Colonic mucosa (tissue), 4 donors: ENCODE measurements at regions not wholly inside any gene's neighbourhood (a gene's known extent, or its start where the extent isn't known, plus 50 kb on each side); places are given as distances from the start of the nearest gene placed in this dataset.

ENCODE experiments used
- DNase-seq: peaks from one replicate; pipeline ENCODE4 v3.0.0-alpha.2; 2020
- H3K27ac ChIP-seq: fragments of 200-600 bp; one replicate; pipeline ENCODE4 v1.8.0; 2021
- H3K27me3 ChIP-seq: fragments of 200-600 bp; one replicate; pipeline ENCODE4 v1.8.0; 2021
- H3K36me3 ChIP-seq: fragments of 200-600 bp; one replicate; pipeline ENCODE4 v1.8.0; 2021
- H3K4me1 ChIP-seq: fragments of 200-600 bp; one replicate; pipeline ENCODE4 v1.8.0; 2021; ENCODE audit warnings: mild to moderate bottlenecking
- H3K4me3 ChIP-seq: fragments of 200-600 bp; one replicate; pipeline ENCODE4 v1.8.0; 2021
- H3K9ac ChIP-seq, 2 donors: one replicate each; pipeline ENCODE4 v1.7.0; 2013; ENCODE audit warnings: control low read depth in 2 of 2, low read depth in 2 of 2, low read length in 2 of 2
- H3K9me3 ChIP-seq: fragments of 200-600 bp; one replicate; pipeline ENCODE4 v1.8.0; 2021
- intact Hi-C: fragments of 100-400 bp; cut with DNase I; formaldehyde crosslinking; loops from one replicate; pipeline ENCODE4 v1.14.1; 2022
- TF ChIP-seq, protein P1 (sequence below): fragments of 200-600 bp; IDR thresholded peaks from one replicate; pipeline ENCODE4 v1.8.0; 2022; ENCODE audit warnings: antibody characterized with exemption, mild to moderate bottlenecking
- donor health status: healthy.
- donor health status: DM: no; HTN: no; CAD: no.
- donor health status: DM: no; HTN: no; CAD: no.

DNA sequence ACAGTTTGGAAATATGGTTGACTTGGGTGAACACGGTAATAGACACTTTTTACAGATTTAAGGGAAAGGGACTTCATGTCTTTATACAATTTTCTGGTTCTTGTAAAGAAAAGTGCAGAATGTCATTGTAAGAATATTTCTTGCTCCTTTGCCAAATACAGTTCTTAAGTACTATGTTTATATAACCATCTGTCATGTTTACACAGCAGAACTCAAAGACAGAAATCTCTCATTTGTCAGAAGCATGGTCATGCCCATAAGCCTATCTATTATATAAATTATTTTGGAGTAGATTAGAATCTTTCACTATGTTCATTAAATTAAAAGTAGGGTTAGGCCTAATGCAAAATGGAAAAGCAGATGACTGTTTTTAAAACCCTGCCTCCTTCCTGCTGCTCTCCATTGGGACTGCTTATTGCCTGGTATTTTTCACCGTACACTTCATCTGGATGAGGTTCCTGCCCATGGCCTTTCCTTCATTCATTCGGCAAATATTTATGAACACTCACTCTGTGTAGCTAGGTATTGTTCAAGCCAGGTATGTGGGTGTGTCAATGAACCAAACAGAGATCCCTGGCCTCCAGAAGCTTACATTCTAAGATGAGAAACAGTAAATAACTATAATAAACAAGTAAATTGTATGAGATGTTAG, 558.1 kb downstream of the NR2F1-AS1 start:
- DNase-seq, result no peak

DNA sequence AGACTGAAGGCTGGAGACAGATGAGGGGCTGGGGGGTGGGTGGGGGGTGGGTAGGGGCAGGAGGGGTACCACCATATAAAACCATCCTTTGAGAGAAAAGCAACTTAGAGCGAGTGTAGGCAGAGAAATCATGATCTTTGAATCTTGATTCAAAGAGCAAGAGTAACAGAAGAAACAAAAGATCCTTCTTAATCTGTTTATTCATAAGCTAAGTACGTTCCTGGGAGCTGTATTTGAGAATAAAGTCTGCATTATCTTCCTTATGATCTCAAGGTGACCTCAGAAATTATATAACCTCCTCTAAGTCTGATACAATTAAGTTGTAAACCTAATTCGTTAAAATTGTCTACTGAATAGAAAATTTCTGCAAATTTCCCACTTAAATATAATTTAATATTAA, 558.8 kb downstream of the NR2F1-AS1 start:
- no peak overlapping the region for H3K27ac ChIP-seq
- no peak for DNase-seq
- H3K36me3 ChIP-seq, result no peaks in the 10 kb centered on the region
- no peak overlapping the region for H3K4me3 ChIP-seq
- TF ChIP-seq, protein P1, sequence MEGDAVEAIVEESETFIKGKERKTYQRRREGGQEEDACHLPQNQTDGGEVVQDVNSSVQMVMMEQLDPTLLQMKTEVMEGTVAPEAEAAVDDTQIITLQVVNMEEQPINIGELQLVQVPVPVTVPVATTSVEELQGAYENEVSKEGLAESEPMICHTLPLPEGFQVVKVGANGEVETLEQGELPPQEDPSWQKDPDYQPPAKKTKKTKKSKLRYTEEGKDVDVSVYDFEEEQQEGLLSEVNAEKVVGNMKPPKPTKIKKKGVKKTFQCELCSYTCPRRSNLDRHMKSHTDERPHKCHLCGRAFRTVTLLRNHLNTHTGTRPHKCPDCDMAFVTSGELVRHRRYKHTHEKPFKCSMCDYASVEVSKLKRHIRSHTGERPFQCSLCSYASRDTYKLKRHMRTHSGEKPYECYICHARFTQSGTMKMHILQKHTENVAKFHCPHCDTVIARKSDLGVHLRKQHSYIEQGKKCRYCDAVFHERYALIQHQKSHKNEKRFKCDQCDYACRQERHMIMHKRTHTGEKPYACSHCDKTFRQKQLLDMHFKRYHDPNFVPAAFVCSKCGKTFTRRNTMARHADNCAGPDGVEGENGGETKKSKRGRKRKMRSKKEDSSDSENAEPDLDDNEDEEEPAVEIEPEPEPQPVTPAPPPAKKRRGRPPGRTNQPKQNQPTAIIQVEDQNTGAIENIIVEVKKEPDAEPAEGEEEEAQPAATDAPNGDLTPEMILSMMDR, result no peak
- no peak overlapping the region for H3K9ac ChIP-seq
- H3K4me1 ChIP-seq, result no peaks in the 10 kb centered on the region
- intact Hi-C loops, result no loop called here
- no peaks in the 10 kb centered on the region for H3K27me3 ChIP-seq
- no peaks in the 10 kb centered on the region for H3K9me3 ChIP-seq

More for the DNA sequence above, 558.1 kb downstream of the NR2F1-AS1 start:
- Histone ChIP-seq H3K36me3 (no peaks in the 10 kb centered on the region), H3K4me3 (no peak overlapping the region), H3K9ac (no peak overlapping the region), H3K27me3 (no peaks in the 10 kb centered on the region), H3K4me1 (no peaks in the 10 kb centered on the region), H3K9me3 (no peaks in the 10 kb centered on the region), H3K27ac (no peak overlapping the region)
- intact Hi-C loops, result no loop called here
- TF ChIP-seq, protein P1, result no peak

DNA sequence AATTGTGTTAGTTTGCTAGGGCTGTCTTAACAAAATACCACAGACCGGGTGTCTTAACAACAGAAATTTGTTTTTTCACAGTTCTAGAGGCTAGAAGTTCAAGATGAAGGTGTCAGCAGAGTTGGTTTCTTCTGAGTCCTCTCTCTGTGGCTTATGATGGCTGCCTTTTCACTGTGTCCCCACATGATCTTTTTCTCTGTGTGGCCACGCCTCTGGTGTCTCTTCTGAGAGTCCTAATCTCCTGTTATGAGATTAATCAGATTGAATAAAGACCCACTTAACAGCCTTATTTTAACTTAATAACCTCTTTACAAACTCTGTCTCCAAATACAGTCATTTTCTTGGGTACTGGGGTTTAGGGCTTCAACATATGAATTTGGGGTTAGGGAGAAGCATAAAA, 561.1 kb downstream of the NR2F1-AS1 start:
- no peaks in the 10 kb centered on the region for H3K9me3 ChIP-seq
- TF ChIP-seq, protein P1, result no peak
- intact Hi-C loops, result no loop called here

DNA sequence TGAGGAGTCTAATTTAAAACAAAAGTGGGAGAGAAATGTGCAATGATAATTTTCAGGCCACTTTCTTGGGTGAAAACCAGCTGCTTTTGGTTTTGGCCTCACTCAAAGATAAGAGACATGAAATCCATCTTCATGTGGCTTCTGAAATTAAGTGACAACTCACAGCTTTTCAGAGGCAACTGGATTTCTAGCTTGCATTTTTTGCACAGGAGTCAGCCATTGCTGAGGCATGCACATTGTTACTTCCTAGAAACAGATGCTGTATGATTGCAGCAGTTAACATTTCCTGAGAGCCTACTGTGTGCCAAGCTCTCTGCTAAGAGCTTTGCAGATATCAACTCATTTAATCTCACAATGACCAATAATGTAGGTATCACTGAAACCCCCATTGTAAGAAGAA, 562.6 kb downstream of the NR2F1-AS1 start:
- Histone ChIP-seq H3K9ac (no peak overlapping the region), H3K27ac (no peak overlapping the region), H3K9me3 (no peaks in the 10 kb centered on the region), H3K4me1 (no peaks in the 10 kb centered on the region), H3K36me3 (no peaks in the 10 kb centered on the region), H3K4me3 (no peak overlapping the region), H3K27me3 (no peaks in the 10 kb centered on the region)
- intact Hi-C loops, result no loop called here
- TF ChIP-seq, protein P1, result no peak
- DNase-seq, result no peak

More for the DNA sequence above, 561.1 kb downstream of the NR2F1-AS1 start:
- Histone ChIP-seq H3K9ac (no peak overlapping the region), H3K36me3 (no peaks in the 10 kb centered on the region), H3K27ac (no peak overlapping the region), H3K4me1 (no peaks in the 10 kb centered on the region), H3K27me3 (no peaks in the 10 kb centered on the region), H3K4me3 (no peak overlapping the region)
- DNase-seq, result no peak

DNA sequence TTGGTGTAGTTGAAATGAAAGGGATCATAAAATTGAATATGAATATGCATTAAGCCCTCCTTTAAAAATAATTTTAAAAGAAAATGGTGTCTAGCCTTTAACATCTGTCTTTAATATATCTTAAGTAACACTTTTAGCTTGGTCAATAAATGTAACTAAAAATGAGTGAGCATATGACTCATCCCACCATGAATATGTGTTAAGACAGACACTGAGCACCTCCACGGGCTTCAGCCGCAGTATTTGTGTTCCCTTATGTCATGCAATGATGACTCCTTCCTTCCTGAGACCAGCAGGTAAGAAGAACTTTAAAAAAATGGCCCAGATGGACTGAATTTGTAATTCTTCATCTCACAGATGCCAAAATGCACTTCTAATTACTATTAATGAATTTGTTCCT, 563.2 kb downstream of the NR2F1-AS1 start:
- Histone ChIP-seq H3K4me1 (no peaks in the 10 kb centered on the region), H3K4me3 (no peak overlapping the region), H3K27me3 (no peaks in the 10 kb centered on the region), H3K36me3 (no peaks in the 10 kb centered on the region), H3K9ac (no peak overlapping the region), H3K27ac (no peak overlapping the region), H3K9me3 (no peaks in the 10 kb centered on the region)
- no peak for DNase-seq
- intact Hi-C loops, result no loop called here
- TF ChIP-seq, protein P1, result no peak
